ENCODE measurements at regions not wholly inside any gene's neighbourhood (a gene's known extent, or its start where the extent isn't known, plus 50 kb on each side); places are given as distances from the start of the nearest gene placed in this dataset.

DNA sequence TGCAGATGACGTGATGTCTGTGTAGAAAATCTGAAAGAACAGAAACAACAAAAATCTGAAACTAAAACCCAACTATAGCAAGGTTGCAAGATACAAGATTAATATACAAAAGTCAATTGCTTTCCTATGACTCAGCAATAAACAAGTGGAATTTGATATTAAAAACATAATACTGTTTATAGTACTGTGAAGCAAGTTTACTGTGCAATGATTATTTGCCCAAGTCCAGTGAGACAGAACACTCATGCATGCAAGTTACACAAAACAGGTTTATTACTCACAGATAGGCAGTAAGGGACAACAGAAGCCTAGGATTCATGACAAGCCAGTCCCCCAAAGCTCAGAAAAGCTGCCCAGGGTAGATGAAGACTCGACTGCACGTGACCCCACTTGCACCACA, 62.4 kb upstream of the RAB4A start:
- no peak for DNase-seq (ENCODE audit: low spot score)

- no peak for DNase-seq (ENCODE audit: low spot score)
Measured at GRCh38 chr1:229209386-229209785, 61.5 kb upstream of the RAB4A start.

GRCh38 chr1:229209816-229210215, 61.1 kb upstream of the RAB4A start:
- DNase-seq (ENCODE audit: low spot score) = no peak

DNA sequence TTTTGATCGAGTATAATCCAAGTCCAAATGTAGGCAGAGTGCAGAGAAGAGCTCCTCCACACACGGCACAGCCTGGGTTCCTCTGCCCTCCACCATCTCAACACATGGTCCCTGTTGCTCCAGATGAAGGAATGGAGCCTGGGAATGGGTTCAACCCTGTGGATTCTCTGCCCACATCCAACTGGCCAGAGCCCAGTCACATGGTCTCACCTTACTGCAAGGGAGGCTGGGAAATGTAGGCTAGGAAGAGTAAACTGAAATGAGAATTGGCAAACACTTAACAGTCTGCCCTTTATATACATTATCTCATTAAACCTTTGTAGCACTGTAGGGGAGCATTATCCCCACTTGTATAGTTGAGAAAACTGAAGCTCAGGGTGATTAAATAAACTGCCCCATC, 60.1 kb upstream of the RAB4A start:
- DNase-seq (ENCODE audit: low spot score) = no peak

- DNase-seq (ENCODE audit: low spot score) = no peak
Measured at GRCh38 chr1:229213797-229214196, 57.1 kb upstream of the RAB4A start.

DNA sequence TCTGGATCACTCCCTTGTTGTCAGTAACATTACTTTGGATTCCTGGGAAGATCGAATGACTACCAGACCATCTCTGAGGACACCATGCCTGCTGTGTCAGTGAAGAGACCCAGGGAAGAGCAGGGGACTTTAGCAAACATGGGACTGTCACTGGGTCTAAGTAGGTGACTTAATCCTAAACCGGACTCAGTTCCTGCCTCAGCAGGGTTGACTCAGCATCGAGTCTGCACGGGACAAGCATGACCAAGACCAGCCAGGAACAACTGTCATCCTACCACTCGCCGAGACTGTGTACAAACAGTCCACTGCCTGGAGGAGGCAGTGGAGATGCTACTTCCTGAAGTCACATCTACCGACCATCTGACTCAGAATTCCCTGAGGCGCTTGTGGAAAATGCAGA, 53.2 kb upstream of the RAB4A start:
- no peak for DNase-seq (ENCODE audit: low spot score)

DNA sequence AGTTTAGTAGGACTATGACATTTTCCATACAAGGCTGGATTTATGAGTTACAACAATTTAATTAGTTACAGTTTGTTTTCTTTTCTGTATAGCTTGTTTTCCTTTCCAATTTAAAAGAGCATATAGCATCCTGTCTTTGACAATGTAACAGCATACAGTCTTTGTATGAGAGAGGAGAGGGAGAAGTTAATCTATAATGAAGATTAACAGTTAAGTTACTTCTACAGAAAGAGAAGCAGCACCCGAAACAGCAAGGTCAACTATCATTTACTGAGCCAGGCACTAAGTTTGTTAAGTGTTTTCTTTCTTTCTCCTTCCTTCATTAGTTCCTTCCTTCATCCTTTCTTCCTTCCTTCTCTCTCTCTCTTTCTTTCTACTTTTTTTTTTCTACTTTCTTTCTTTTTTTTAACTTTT, 52.3 kb upstream of the RAB4A start:
- DNase-seq (ENCODE audit: low spot score) = no peak

DNA sequence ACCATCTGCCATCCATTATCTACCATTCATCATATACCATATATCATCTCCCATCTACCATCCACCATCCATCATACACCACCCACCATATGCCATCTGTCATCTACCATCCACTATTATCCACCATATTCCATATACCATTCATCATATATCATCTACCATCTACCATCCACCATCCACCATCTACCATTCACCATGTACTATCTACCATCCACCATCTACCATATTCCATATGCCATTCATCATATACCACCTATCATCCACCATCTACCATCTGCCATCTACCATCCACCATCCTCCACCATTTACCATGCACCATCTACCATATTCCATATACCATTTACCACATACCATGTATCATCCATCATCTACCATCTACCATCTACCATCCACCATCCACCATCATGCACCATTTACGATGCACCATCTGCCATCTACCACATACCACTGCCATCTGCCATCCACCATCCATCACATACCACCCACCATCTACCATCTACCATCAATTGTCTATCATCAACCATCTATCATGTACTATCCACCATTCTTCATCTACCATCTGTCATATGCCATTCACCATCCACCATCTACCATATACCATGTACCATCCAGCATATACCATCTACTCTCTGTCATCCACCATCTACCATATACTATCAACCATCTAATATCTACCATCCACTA, 50.6 kb upstream of the RAB4A start:
- no peak for DNase-seq (ENCODE audit: low spot score)

DNA sequence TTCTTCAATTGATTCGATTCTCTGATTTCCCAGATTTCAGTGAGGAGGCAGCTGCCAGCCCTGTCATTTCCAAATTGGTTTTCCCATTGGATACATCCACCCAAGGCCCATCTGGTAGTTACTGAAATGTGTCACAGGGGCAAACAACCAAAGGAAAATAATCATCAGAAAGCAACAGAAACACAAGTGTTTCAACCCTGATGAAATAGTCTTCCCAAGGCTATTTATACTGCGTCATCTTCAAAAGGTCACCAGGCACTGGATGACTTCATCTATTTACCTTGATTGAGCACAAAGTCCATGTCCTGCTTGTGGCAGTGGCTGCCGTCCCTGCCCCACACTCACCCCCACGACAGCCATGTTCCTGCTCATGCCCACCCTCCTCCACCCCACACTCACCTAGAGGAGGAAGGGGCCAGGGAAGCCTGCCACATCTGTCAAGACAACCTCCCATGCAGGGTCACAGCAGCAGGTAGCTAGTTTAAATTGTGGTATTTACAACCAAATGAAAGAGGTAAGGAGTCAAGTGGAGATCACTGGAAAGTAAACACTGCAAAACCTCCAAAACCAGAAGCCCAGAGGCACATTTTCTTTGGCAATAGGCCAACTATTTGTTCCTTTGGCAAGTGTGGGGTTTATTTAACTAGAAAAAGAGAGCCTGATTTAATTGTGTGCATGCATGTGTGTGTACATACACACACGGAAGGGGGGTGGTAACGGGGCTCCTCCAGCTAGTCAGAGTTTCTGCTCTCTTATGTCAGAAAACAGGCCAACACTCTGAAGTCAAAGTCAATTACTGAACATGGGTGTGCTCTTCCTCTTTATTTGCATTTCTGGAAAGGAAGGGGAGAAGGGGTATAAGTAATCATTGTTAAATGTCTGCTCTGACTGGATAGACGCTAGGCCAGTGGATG, 49.5 kb upstream of the RAB4A start:
- peak; percentile 77 for DNase-seq (ENCODE audit: low spot score)

Measured in mucosa of gallbladder (tissue), 1 donor.